ENCODE measurements at regions not wholly inside any gene's neighbourhood (a gene's known extent, or its start where the extent isn't known, plus 50 kb on each side); places are given as distances from the start of the nearest gene placed in this dataset.
"Not testable (repeated sequence)": the region's sequence is repeated elsewhere in the genome, so short reads cannot be mapped to it uniquely, and the experiment has no call there.

DNA sequence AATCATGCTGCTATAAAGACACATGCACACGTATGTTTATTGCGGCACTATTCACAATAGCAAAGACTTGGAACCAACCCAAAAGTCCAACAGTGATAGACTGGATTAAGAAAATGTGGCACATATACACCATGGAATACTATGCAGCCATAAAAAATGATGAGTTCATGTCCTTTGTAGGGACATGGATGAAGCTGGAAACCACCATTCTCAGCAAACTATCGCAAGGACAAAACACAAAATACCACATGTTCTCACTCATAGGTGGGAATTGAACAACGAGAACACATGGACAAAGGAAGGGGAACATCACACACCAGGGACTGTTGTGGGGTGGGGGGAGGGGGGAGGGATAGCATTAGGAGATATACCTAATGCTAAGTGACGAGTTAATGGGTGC, 61.8 kb upstream of the MAP3K1 start:
- not testable (repeated sequence) for TF ChIP-seq CTCF, POLR2A (IDR thresholded peaks at IDR 0.05)

Data from testis (tissue), 2 donors.